ENCODE measurements at regions not wholly inside any gene's neighbourhood (a gene's known extent, or its start where the extent isn't known, plus 50 kb on each side); places are given as distances from the start of the nearest gene placed in this dataset.

- H3K4me2 ChIP-seq (ENCODE audit: low read depth, low read length, poor library complexity, severe bottlenecking): no peak overlapping the region
- no peaks in the 10 kb centered on the region for H3F3A ChIP-seq (ENCODE audit: low read depth)
- H3K9me3 ChIP-seq (ENCODE audit: insufficient read depth, low read depth, low read length): peaks cover 14% of the 10 kb centered on the region; the same call in 1 of the 2 replicates
- H2AFZ ChIP-seq (ENCODE audit: low read length): no peak overlapping the region
- no peak overlapping the region for H3K9ac ChIP-seq (ENCODE audit: low read depth, low read length, poor library complexity, severe bottlenecking)
- no peak for TF ChIP-seq EZH2phosphoT487 (IDR thresholded peaks at IDR 0.05; ENCODE audit: borderline replicate concordance)
- peak; percentile 35 for TF ChIP-seq CTCF (conservative IDR thresholded peaks at IDR 0.05; ENCODE audit: low read length)
- H3K4me3 ChIP-seq (ENCODE audit: low read length, poor library complexity, severe bottlenecking): no peak overlapping the region
- H4K20me1 ChIP-seq (ENCODE audit: insufficient read depth, low read length, poor library complexity, severe bottlenecking): no peaks in the 10 kb centered on the region
- no peaks in the 10 kb centered on the region for H3K27me3 ChIP-seq (ENCODE audit: insufficient read depth, low read length, poor library complexity, severe bottlenecking)
- H3K9me2 ChIP-seq (replicated peaks; ENCODE audit: low read depth, low read length): no peaks in the 10 kb centered on the region
- no peaks in the 10 kb centered on the region for H3K36me3 ChIP-seq (ENCODE audit: insufficient read depth, low read length)
- H3K79me2 ChIP-seq (ENCODE audit: insufficient read depth, low read length): no peaks in the 10 kb centered on the region
- no peaks in the 10 kb centered on the region for H3K4me1 ChIP-seq (ENCODE audit: insufficient read depth, low read length, poor library complexity, severe bottlenecking)
Measured at GRCh38 chr6:165098165-165098564, 211.2 kb downstream of the C6orf118 start.

GRCh38 chr6:165096868-165097267, 212.5 kb downstream of the C6orf118 start:
- Histone ChIP-seq H3K27me3 (ENCODE audit: insufficient read depth, low read length, poor library complexity, severe bottlenecking) (no peaks in the 10 kb centered on the region), H3K36me3 (ENCODE audit: insufficient read depth, low read length) (no peaks in the 10 kb centered on the region), H3F3A (ENCODE audit: low read depth) (no peaks in the 10 kb centered on the region), H3K4me3 (ENCODE audit: low read length, poor library complexity, severe bottlenecking) (no peak overlapping the region), H4K20me1 (ENCODE audit: insufficient read depth, low read length, poor library complexity, severe bottlenecking) (no peaks in the 10 kb centered on the region), H2AFZ (ENCODE audit: low read length) (no peak overlapping the region), H3K4me1 (ENCODE audit: insufficient read depth, low read length, poor library complexity, severe bottlenecking) (no peaks in the 10 kb centered on the region), H3K9ac (ENCODE audit: low read depth, low read length, poor library complexity, severe bottlenecking) (no peak overlapping the region), H3K4me2 (ENCODE audit: low read depth, low read length, poor library complexity, severe bottlenecking) (no peak overlapping the region), H3K79me2 (ENCODE audit: insufficient read depth, low read length) (no peaks in the 10 kb centered on the region), H3K9me3 (ENCODE audit: insufficient read depth, low read depth, low read length) (peaks cover 12% of the 10 kb centered on the region; the same call in 1 of the 2 replicates), H3K9me2 (replicated peaks; ENCODE audit: low read depth, low read length) (no peaks in the 10 kb centered on the region)
- TF ChIP-seq CTCF (conservative IDR thresholded peaks at IDR 0.05; ENCODE audit: low read length): no peak
- TF ChIP-seq EZH2phosphoT487 (IDR thresholded peaks at IDR 0.05; ENCODE audit: borderline replicate concordance): no peak

- H3F3A ChIP-seq (ENCODE audit: low read depth): no peaks in the 10 kb centered on the region
- peaks cover 12% of the 10 kb centered on the region; the same call in 1 of the 2 replicates for H3K9me3 ChIP-seq (ENCODE audit: insufficient read depth, low read depth, low read length)
- H2AFZ ChIP-seq (ENCODE audit: low read length): no peak overlapping the region
- no peaks in the 10 kb centered on the region for H4K20me1 ChIP-seq (ENCODE audit: insufficient read depth, low read length, poor library complexity, severe bottlenecking)
- no peaks in the 10 kb centered on the region for H3K9me2 ChIP-seq (replicated peaks; ENCODE audit: low read depth, low read length)
- H3K79me2 ChIP-seq (ENCODE audit: insufficient read depth, low read length): no peaks in the 10 kb centered on the region
- H3K27me3 ChIP-seq (ENCODE audit: insufficient read depth, low read length, poor library complexity, severe bottlenecking): no peaks in the 10 kb centered on the region
- no peak overlapping the region for H3K4me2 ChIP-seq (ENCODE audit: low read depth, low read length, poor library complexity, severe bottlenecking)
- H3K36me3 ChIP-seq (ENCODE audit: insufficient read depth, low read length): no peaks in the 10 kb centered on the region
- no peak overlapping the region for H3K4me3 ChIP-seq (ENCODE audit: low read length, poor library complexity, severe bottlenecking)
- no peak overlapping the region for H3K9ac ChIP-seq (ENCODE audit: low read depth, low read length, poor library complexity, severe bottlenecking)
- H3K4me1 ChIP-seq (ENCODE audit: insufficient read depth, low read length, poor library complexity, severe bottlenecking): no peaks in the 10 kb centered on the region
- TF ChIP-seq EZH2phosphoT487 (IDR thresholded peaks at IDR 0.05; ENCODE audit: borderline replicate concordance) (no peak), CTCF (conservative IDR thresholded peaks at IDR 0.05; ENCODE audit: low read length) (no peak)
Measured at GRCh38 chr6:165096209-165096608, 213.2 kb downstream of the C6orf118 start.
